BE2C (cell line): ENCODE measurements at regions not wholly inside any gene's neighbourhood (a gene's known extent, or its start where the extent isn't known, plus 50 kb on each side); places are given as distances from the start of the nearest gene placed in this dataset.

Experiments used
- DNase-seq: peaks from one replicate; pipeline ENCODE4 v3.0.0-alpha.2; 2020
- H3K27me3 ChIP-seq: fragments of 250-450 bp; sonication (Bioruptor Pico); 2 replicates; pipeline ENCODE4 v1.5.1; 2020; ENCODE audit warnings: mild to moderate bottlenecking
- H3K36me3 ChIP-seq: fragments of 250-450 bp; sonication (Bioruptor Pico); 2 replicates; pipeline ENCODE4 v1.5.1; 2020; ENCODE audit warnings: mild to moderate bottlenecking
- H3K4me1 ChIP-seq: fragments of 250-450 bp; sonication (Bioruptor Pico); 2 replicates; pipeline ENCODE4 v1.5.1; 2020
- H3K4me3 ChIP-seq: 2 replicates; pipeline ENCODE4 v1.5.1; 2011; ENCODE audit warnings: low read depth, low read length
- H3K9me3 ChIP-seq: fragments of 250-450 bp; sonication (Bioruptor Pico); 2 replicates; pipeline ENCODE4 v1.5.1; 2020
- TF ChIP-seq, protein P1 (sequence below): IDR thresholded peaks from 2 replicates; pipeline ENCODE4 v1.5.1; 2012; ENCODE audit warnings: mild to moderate bottlenecking, low read depth, low read length

DNA sequence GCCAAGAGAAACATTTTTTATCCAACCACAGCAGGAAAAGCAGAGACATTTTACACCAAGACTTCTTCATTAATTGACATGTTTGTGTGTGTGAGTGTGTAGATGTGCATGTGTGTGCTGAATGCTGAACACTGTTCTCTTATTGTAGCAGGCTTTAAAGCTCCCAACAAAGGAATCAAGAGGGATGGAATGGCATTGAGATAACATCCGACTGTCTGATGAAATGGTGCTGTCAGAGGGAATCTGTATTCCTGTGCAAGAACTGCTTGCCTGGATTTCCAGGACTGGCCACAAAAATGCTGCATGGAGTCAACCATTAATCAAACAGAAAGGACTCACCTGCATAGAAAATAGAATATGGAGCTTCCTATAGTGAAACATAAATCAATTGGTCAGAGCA is 354.0 kb downstream of the UQCRFS1 start:
- no peaks in the 10 kb centered on the region for H3K4me1 ChIP-seq
- peaks cover 4% of the 10 kb centered on the region; the same call in 1 of the 2 replicates for H3K9me3 ChIP-seq
- H3K27me3 ChIP-seq: no peaks in the 10 kb centered on the region
- TF ChIP-seq, protein P1, sequence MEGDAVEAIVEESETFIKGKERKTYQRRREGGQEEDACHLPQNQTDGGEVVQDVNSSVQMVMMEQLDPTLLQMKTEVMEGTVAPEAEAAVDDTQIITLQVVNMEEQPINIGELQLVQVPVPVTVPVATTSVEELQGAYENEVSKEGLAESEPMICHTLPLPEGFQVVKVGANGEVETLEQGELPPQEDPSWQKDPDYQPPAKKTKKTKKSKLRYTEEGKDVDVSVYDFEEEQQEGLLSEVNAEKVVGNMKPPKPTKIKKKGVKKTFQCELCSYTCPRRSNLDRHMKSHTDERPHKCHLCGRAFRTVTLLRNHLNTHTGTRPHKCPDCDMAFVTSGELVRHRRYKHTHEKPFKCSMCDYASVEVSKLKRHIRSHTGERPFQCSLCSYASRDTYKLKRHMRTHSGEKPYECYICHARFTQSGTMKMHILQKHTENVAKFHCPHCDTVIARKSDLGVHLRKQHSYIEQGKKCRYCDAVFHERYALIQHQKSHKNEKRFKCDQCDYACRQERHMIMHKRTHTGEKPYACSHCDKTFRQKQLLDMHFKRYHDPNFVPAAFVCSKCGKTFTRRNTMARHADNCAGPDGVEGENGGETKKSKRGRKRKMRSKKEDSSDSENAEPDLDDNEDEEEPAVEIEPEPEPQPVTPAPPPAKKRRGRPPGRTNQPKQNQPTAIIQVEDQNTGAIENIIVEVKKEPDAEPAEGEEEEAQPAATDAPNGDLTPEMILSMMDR: no peak
- DNase-seq: no peak
- no peaks in the 10 kb centered on the region for H3K36me3 ChIP-seq
- no peak overlapping the region for H3K4me3 ChIP-seq

DNA sequence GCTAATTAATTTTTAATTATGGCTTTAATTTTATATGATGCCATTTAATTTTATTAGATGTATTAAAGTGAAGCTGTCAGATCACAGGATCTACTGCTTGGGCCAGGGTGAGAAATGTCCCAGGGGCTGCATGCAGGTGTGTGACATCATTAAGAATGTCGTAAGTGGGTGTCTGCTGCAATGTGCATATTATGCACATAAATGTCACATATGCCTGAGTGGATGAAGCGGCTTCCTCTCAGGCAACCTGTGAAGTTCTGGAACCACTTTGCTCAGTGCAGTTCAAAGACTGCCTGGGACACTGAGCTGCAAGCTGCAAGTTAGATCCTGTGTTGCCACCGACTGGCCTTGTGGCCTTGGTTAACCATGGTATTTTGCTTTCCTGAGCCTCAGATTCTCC is 355.0 kb downstream of the UQCRFS1 start:
- no peak overlapping the region for H3K4me3 ChIP-seq
- TF ChIP-seq, protein P1: no peak
- H3K27me3 ChIP-seq: no peaks in the 10 kb centered on the region
- H3K36me3 ChIP-seq: no peaks in the 10 kb centered on the region
- DNase-seq: no peak
- H3K4me1 ChIP-seq: no peaks in the 10 kb centered on the region
- H3K9me3 ChIP-seq: peaks cover 4% of the 10 kb centered on the region; the same call in 1 of the 2 replicates

DNA sequence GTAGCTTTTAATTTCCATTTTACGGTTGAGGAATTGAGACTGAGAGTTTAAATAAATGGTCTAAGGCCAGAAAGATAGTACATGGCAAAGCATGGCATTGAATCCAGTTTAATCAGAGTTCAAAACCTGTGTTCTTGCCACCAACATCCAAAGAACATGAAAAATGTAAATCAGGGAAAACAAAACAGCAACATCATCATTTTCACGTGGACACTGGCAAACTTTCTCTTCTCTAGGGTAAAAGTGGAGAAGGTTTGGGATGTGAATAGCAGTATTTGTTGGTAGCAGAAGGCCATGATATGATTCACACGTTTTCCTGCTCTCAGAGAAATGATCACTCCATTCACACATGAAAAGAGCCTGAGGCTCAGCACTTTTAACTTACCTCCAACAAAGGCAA is 357.7 kb downstream of the UQCRFS1 start:
- no peaks in the 10 kb centered on the region for H3K36me3 ChIP-seq
- TF ChIP-seq, protein P1: no peak
- no peak overlapping the region for H3K4me3 ChIP-seq
- H3K9me3 ChIP-seq: no peaks in the 10 kb centered on the region
- no peaks in the 10 kb centered on the region for H3K27me3 ChIP-seq
- no peak for DNase-seq
- H3K4me1 ChIP-seq: no peaks in the 10 kb centered on the region

DNA sequence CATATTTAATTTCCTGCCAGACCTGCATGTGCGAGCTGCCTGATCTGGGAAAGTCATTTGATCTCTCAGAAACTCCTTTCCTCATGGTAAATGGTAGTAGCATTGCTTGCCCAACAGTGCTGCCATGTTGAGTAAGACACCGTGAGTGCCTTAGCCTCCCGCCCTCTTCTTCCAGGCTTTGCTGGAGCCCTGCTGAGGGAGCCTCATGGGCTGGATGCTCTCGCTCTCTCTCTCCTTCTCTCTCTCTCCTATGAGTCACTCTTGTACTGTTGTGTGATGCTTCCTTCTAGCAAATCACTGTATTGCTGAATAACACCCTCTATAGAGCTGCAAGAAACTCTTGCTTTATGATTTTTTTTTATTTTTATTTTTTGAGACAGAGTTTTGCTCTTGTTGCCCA is 365.5 kb downstream of the UQCRFS1 start:
- TF ChIP-seq, protein P1: no peak
- H3K9me3 ChIP-seq: no peaks in the 10 kb centered on the region
- DNase-seq: no peak
- H3K4me1 ChIP-seq: no peaks in the 10 kb centered on the region
- H3K27me3 ChIP-seq: no peaks in the 10 kb centered on the region
- H3K36me3 ChIP-seq: no peaks in the 10 kb centered on the region
- H3K4me3 ChIP-seq: no peak overlapping the region

DNA sequence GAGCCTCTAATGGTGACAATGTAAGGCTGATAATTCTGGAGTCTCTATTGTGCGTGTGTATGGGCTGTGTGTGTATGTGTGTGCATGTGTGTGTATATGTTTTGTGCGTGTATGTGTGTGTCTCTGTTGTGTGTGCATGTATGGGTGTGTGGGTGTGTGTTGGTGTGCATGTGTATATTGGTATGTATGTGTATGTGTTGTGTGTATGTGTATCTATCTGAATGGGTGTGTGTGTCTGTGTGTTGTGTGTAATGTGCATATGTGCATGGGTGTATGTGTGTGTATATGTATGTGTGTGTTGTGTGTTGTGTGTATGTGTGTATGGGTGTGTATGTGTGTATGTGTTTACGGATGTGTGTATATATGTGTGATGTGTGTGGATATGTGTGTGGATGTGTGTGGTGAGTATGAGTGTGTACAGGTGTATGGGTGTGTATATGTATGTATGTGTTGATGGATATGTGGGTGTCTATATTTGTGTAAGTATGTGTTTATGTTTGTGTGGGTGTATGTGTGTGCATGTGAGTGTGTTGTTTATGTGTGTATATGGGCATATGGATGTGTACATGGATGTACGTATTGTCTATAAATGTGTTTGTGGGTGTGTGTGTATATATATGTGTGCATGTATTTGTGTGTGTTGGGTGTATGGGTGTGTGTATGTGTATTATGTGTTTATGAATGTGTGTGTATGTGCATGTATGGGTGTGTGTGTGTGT is 366.7 kb downstream of the UQCRFS1 start:
- no peaks in the 10 kb centered on the region for H3K4me1 ChIP-seq
- no peaks in the 10 kb centered on the region for H3K36me3 ChIP-seq
- no peak for DNase-seq
- no peaks in the 10 kb centered on the region for H3K9me3 ChIP-seq
- H3K27me3 ChIP-seq: no peaks in the 10 kb centered on the region
- TF ChIP-seq, protein P1: no peak
- H3K4me3 ChIP-seq: no peak overlapping the region

DNA sequence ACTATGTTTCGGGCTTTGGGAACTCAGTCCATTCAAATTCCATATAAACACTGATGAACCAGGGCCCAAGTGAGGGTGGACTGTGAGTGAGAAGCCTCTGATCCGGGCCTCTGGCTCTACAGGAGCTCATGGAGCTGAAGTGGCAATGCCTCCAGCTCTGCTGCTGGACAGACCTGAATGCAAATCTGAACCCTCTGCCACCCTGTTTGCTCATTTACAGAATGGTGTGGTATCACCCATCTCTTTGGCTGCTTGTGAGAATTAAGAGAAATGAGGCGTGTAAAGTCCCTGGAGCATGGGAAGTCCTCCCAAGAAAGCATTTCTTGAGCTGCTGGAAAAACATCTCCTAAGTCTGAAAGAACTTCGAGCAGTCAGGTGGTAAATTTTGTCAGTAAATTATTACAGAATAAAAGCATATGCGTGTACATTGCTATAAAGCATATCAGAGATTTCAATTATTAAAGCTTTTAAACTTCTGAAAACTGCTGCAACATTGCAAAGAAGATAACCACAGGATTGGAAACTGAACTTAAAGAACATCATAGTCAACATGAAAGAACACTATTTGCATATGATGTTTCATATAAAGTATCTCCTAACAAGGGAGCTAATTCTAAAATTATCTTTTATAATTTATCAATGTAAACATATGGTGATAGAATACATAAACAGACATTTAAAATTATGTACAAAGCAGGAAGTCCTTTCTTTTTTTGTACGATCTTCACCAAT is 369.0 kb downstream of the UQCRFS1 start:
- Histone ChIP-seq H3K9me3 (no peaks in the 10 kb centered on the region), H3K36me3 (no peaks in the 10 kb centered on the region), H3K4me3 (no peak overlapping the region), H3K4me1 (no peaks in the 10 kb centered on the region), H3K27me3 (no peaks in the 10 kb centered on the region)
- DNase-seq: no peak
- TF ChIP-seq, protein P1: no peak
